Trophoblast cell (in vitro differentiated cells and primary cell): ENCODE measurements at regions not wholly inside any gene's neighbourhood (a gene's known extent, or its start where the extent isn't known, plus 50 kb on each side); places are given as distances from the start of the nearest gene placed in this dataset.

Source experiments
- DNase-seq, 2 donors: peaks; one replicate each; pipeline ENCODE4 v3.0.0-alpha.2; 2016
- H2AFZ ChIP-seq: 2 replicates; pipeline ENCODE4 v1.6.1; 2013; ENCODE audit warnings: low read length, moderate library complexity, mild to moderate bottlenecking; ENCODE audit not compliant: insufficient read depth, poor library complexity
- H2AK5ac ChIP-seq: 2 replicates; pipeline ENCODE4 v1.6.1; 2013; ENCODE audit warnings: mild to moderate bottlenecking, low read length
- H2BK120ac ChIP-seq: 2 replicates; pipeline ENCODE4 v1.6.1; 2013; ENCODE audit warnings: low read length, mild to moderate bottlenecking, moderate library complexity; ENCODE audit not compliant: insufficient read depth, poor library complexity
- H2BK12ac ChIP-seq: 2 replicates; pipeline ENCODE4 v1.6.1; 2013; ENCODE audit warnings: mild to moderate bottlenecking, low read length, moderate library complexity
- H2BK5ac ChIP-seq: 2 replicates; pipeline ENCODE4 v1.6.1; 2013; ENCODE audit warnings: low read length, low read depth, moderate library complexity, mild to moderate bottlenecking; ENCODE audit not compliant: poor library complexity
- H3K14ac ChIP-seq: 2 replicates; pipeline ENCODE4 v1.6.1; 2013; ENCODE audit warnings: mild to moderate bottlenecking, low read length
- H3K18ac ChIP-seq: 2 replicates; pipeline ENCODE4 v1.6.1; 2013; ENCODE audit warnings: mild to moderate bottlenecking, low read length
- H3K23ac ChIP-seq: 2 replicates; pipeline ENCODE4 v1.6.1; 2013; ENCODE audit warnings: low read length
- H3K27ac ChIP-seq: 2 replicates; pipeline ENCODE4 v1.5.1; 2013; ENCODE audit warnings: low read depth, mild to moderate bottlenecking, inconsistent platforms, low read length, moderate library complexity
- H3K27me3 ChIP-seq: 2 replicates; pipeline ENCODE4 v1.6.1; 2013; ENCODE audit warnings: inconsistent platforms, mild to moderate bottlenecking, low read length, moderate library complexity; ENCODE audit not compliant: insufficient read depth
- H3K36me3 ChIP-seq, 2 experiments: 1 replicate in 1 of 2; 2 replicates in 1 of 2; pipeline ENCODE4 v1.6.1; 2013; ENCODE audit warnings: low read length in 2 of 2, mild to moderate bottlenecking in 2 of 2, moderate library complexity in 1 of 2; ENCODE audit not compliant: insufficient read depth in 2 of 2, control insufficient read depth in 1 of 2
- H3K4ac ChIP-seq: 2 replicates; pipeline ENCODE4 v1.6.1; 2013; ENCODE audit warnings: low read depth, mild to moderate bottlenecking, low read length, moderate library complexity
- H3K4me1 ChIP-seq, 2 experiments: 1 replicate in 1 of 2; 2 replicates in 1 of 2; pipeline ENCODE4 v1.6.1; 2013; ENCODE audit warnings: low read length in 2 of 2, mild to moderate bottlenecking in 2 of 2, moderate library complexity in 1 of 2; ENCODE audit not compliant: insufficient read depth in 2 of 2, control insufficient read depth in 1 of 2
- H3K4me2 ChIP-seq: 2 replicates; pipeline ENCODE4 v1.6.1; 2013; ENCODE audit warnings: inconsistent platforms, mild to moderate bottlenecking, low read length, moderate library complexity
- H3K4me3 ChIP-seq: 2 replicates; pipeline ENCODE4 v1.5.1; 2013; ENCODE audit warnings: mild to moderate bottlenecking, low read depth, low read length, inconsistent platforms
- H3K79me1 ChIP-seq: one replicate; pipeline ENCODE4 v1.6.1; 2013; ENCODE audit warnings: low read length
- H3K79me2 ChIP-seq: 2 replicates; pipeline ENCODE4 v1.6.1; 2013; ENCODE audit warnings: low read length, mild to moderate bottlenecking; ENCODE audit not compliant: control insufficient read depth, insufficient read depth, poor library complexity
- H3K9ac ChIP-seq: 2 replicates; pipeline ENCODE4 v1.6.1; 2013; ENCODE audit warnings: mild to moderate bottlenecking, low read length
- H3K9me3 ChIP-seq: 2 replicates; pipeline ENCODE4 v1.6.1; 2013; ENCODE audit warnings: low read depth, mild to moderate bottlenecking, control low read depth, inconsistent platforms, low read length; ENCODE audit not compliant: insufficient read depth
- H4K12ac ChIP-seq: 2 replicates; pipeline ENCODE4 v1.6.1; 2013; ENCODE audit warnings: low read depth, mild to moderate bottlenecking, low read length, moderate library complexity
- H4K8ac ChIP-seq: 2 replicates; pipeline ENCODE4 v1.6.1; 2013; ENCODE audit warnings: low read depth, mild to moderate bottlenecking, low read length, moderate library complexity
- H4K91ac ChIP-seq: one replicate; pipeline ENCODE4 v1.6.1; 2013; ENCODE audit warnings: low read depth, mild to moderate bottlenecking, low read length, moderate library complexity
- WGBS: extraction: QIAGEN DNeasy Blood & Tissue Kit; methylation state at CpG from one replicate; pipeline ENCODE4 v1.1.7; 2013; ENCODE audit warnings: missing lambda C conversion rate; ENCODE audit not compliant: insufficient read length, insufficient coverage; ENCODE audit errors: extremely low coverage; 5-methylcytosine and 5-hydroxymethylcytosine counted together

- no peak overlapping the region for H4K8ac ChIP-seq
- no peak overlapping the region for H2AFZ ChIP-seq
- no peak overlapping the region for H3K4me2 ChIP-seq
- no peak overlapping the region for H2BK5ac ChIP-seq
- H3K23ac ChIP-seq, result no peak overlapping the region
- no peak overlapping the region for H2BK120ac ChIP-seq
- no peak overlapping the region for H4K12ac ChIP-seq
- no peak overlapping the region for H2AK5ac ChIP-seq
- no CpG with 5 or more reads among the region's 4 CpGs for WGBS
- H3K4me1 ChIP-seq, result no peaks in the 10 kb centered on the region
- no peak for DNase-seq
- H3K79me2 ChIP-seq, result no peaks in the 10 kb centered on the region
- H3K27me3 ChIP-seq, result no peaks in the 10 kb centered on the region
- H2BK12ac ChIP-seq, result no peak overlapping the region
- H3K79me1 ChIP-seq, result no peaks in the 10 kb centered on the region
- no peak overlapping the region for H3K27ac ChIP-seq
- H3K4me3 ChIP-seq, result no peak overlapping the region
- H3K36me3 ChIP-seq, result no peaks in the 10 kb centered on the region
- H4K91ac ChIP-seq, result no peak overlapping the region
- H3K14ac ChIP-seq, result no peak overlapping the region
- no peak overlapping the region for H3K18ac ChIP-seq
- H3K4ac ChIP-seq, result no peak overlapping the region
- no peaks in the 10 kb centered on the region for H3K9me3 ChIP-seq
- H3K9ac ChIP-seq, result no peak overlapping the region
Observed at GRCh38 chr5:89020926-89021610, 138.1 kb upstream of the MEF2C start.

- Histone ChIP-seq H3K4me3 (no peak overlapping the region), H3K23ac (no peak overlapping the region), H2AFZ (no peak overlapping the region), H3K18ac (no peak overlapping the region), H4K12ac (no peak overlapping the region), H3K79me1 (no peaks in the 10 kb centered on the region), H3K79me2 (no peaks in the 10 kb centered on the region), H3K4ac (no peak overlapping the region), H3K36me3 (no peaks in the 10 kb centered on the region), H2BK5ac (no peak overlapping the region), H4K8ac (no peak overlapping the region), H2BK12ac (no peak overlapping the region), H3K27ac (no peak overlapping the region), H3K14ac (no peak overlapping the region), H3K9ac (no peak overlapping the region), H3K4me1 (no peaks in the 10 kb centered on the region), H2AK5ac (no peak overlapping the region), H3K9me3 (no peaks in the 10 kb centered on the region), H2BK120ac (no peak overlapping the region), H3K4me2 (no peak overlapping the region), H3K27me3 (no peaks in the 10 kb centered on the region), H4K91ac (no peak overlapping the region)
- DNase-seq, result no peak
- no CpG with 5 or more reads among the region's 3 CpGs for WGBS
Observed at GRCh38 chr5:89016741-89017303, 133.8 kb upstream of the MEF2C start.

- no peak overlapping the region for H3K9ac ChIP-seq
- no peak overlapping the region for H4K12ac ChIP-seq
- no peak overlapping the region for H3K4me2 ChIP-seq
- H4K8ac ChIP-seq, result no peak overlapping the region
- H2AFZ ChIP-seq, result no peak overlapping the region
- no peaks in the 10 kb centered on the region for H3K79me2 ChIP-seq
- no peak overlapping the region for H2BK12ac ChIP-seq
- no peaks in the 10 kb centered on the region for H3K79me1 ChIP-seq
- DNase-seq, result no peak
- H2BK120ac ChIP-seq, result no peak overlapping the region
- H3K18ac ChIP-seq, result no peak overlapping the region
- H3K4me1 ChIP-seq, result no peaks in the 10 kb centered on the region
- H2AK5ac ChIP-seq, result no peak overlapping the region
- no peak overlapping the region for H4K91ac ChIP-seq
- no peaks in the 10 kb centered on the region for H3K27me3 ChIP-seq
- H3K4ac ChIP-seq, result no peak overlapping the region
- H3K14ac ChIP-seq, result no peak overlapping the region
- no peaks in the 10 kb centered on the region for H3K36me3 ChIP-seq
- H2BK5ac ChIP-seq, result no peak overlapping the region
- H3K27ac ChIP-seq, result no peak overlapping the region
- no peak overlapping the region for H3K4me3 ChIP-seq
- H3K23ac ChIP-seq, result no peak overlapping the region
- no CpG with 5 or more reads among the region's 1 CpG for WGBS
- no peaks in the 10 kb centered on the region for H3K9me3 ChIP-seq
Observed at GRCh38 chr5:89015409-89015808, 132.4 kb upstream of the MEF2C start.

GRCh38 chr5:89011778-89012711 is 129.1 kb upstream of the MEF2C start:
- no peak overlapping the region for H2BK5ac ChIP-seq
- no peaks in the 10 kb centered on the region for H3K27me3 ChIP-seq
- DNase-seq, result no peak
- no peak overlapping the region for H3K23ac ChIP-seq
- no peak overlapping the region for H3K27ac ChIP-seq
- H2BK12ac ChIP-seq, result no peak overlapping the region
- H3K4me1 ChIP-seq, result no peaks in the 10 kb centered on the region
- no peak overlapping the region for H3K18ac ChIP-seq
- no peak overlapping the region for H3K4me2 ChIP-seq
- no peak overlapping the region for H2BK120ac ChIP-seq
- H4K8ac ChIP-seq, result no peak overlapping the region
- no CpG with 5 or more reads among the region's 6 CpGs for WGBS
- H4K91ac ChIP-seq, result no peak overlapping the region
- no peaks in the 10 kb centered on the region for H3K9me3 ChIP-seq
- no peaks in the 10 kb centered on the region for H3K79me1 ChIP-seq
- H3K9ac ChIP-seq, result no peak overlapping the region
- H2AFZ ChIP-seq, result no peak overlapping the region
- no peak overlapping the region for H3K4ac ChIP-seq
- H2AK5ac ChIP-seq, result no peak overlapping the region
- H4K12ac ChIP-seq, result no peak overlapping the region
- H3K4me3 ChIP-seq, result no peak overlapping the region
- no peak overlapping the region for H3K14ac ChIP-seq
- no peaks in the 10 kb centered on the region for H3K79me2 ChIP-seq
- H3K36me3 ChIP-seq, result no peaks in the 10 kb centered on the region
